ENCODE measurements at regions not wholly inside any gene's neighbourhood (a gene's known extent, or its start where the extent isn't known, plus 50 kb on each side); places are given as distances from the start of the nearest gene placed in this dataset.

DNA sequence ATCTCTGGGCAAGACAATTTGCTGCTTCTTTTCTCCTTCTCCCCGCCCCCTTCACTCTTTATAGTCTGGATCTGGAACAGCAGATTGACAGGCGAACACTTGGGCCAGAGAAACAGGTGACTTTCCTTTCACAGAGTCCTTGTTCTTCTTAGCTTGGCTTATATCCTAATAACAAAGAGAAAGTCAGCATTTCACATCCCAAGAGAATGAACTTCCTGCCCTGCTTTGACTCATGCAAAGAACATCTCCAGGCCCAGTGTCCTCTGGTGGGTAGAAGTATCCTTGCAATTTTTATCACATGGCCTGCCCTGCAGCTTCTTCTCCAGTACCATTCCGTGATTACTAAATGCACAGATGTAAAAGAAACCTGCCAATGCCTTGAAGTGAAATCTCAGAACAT lies 764.4 kb downstream of the ADGRL2 start:
- TF ChIP-seq, protein P1, sequence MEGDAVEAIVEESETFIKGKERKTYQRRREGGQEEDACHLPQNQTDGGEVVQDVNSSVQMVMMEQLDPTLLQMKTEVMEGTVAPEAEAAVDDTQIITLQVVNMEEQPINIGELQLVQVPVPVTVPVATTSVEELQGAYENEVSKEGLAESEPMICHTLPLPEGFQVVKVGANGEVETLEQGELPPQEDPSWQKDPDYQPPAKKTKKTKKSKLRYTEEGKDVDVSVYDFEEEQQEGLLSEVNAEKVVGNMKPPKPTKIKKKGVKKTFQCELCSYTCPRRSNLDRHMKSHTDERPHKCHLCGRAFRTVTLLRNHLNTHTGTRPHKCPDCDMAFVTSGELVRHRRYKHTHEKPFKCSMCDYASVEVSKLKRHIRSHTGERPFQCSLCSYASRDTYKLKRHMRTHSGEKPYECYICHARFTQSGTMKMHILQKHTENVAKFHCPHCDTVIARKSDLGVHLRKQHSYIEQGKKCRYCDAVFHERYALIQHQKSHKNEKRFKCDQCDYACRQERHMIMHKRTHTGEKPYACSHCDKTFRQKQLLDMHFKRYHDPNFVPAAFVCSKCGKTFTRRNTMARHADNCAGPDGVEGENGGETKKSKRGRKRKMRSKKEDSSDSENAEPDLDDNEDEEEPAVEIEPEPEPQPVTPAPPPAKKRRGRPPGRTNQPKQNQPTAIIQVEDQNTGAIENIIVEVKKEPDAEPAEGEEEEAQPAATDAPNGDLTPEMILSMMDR (conservative IDR thresholded peaks at IDR 0.05) = peak; percentile 31
- no peak for TF ChIP-seq ZFX (IDR thresholded peaks at IDR 0.05)

All from C4-2B (cell line).